ENCODE measurements at regions not wholly inside any gene's neighbourhood (a gene's known extent, or its start where the extent isn't known, plus 50 kb on each side); places are given as distances from the start of the nearest gene placed in this dataset.

GRCh38 chr2:235129850-235130249 lies 178.0 kb downstream of the SH3BP4 start:
- H3K27ac ChIP-seq (replicated peaks) = no peak overlapping the region
- no peak for DNase-seq (ENCODE audit: low read depth in 1 of 2, low spot score in 1 of 2)

GRCh38 chr2:235131334-235132305 lies 179.8 kb downstream of the SH3BP4 start:
- no peak for DNase-seq (ENCODE audit: low read depth in 1 of 2, low spot score in 1 of 2)
- no peaks in the 10 kb centered on the region for H3K27me3 ChIP-seq (ENCODE audit: insufficient read depth, poor library complexity, severe bottlenecking)
- no peak overlapping the region for H3K4me3 ChIP-seq (replicated peaks; ENCODE audit: insufficient read depth, low read length)
- no peak for TF ChIP-seq GABPA (IDR thresholded peaks at IDR 0.05; ENCODE audit: low read depth)
- H3K27ac ChIP-seq (replicated peaks) = no peak overlapping the region

More at GRCh38 chr2:235129850-235130249, 178.0 kb downstream of the SH3BP4 start:
- Histone ChIP-seq H3K4me3 (replicated peaks; ENCODE audit: insufficient read depth, low read length) (no peak overlapping the region), H3K27me3 (ENCODE audit: insufficient read depth, poor library complexity, severe bottlenecking) (no peaks in the 10 kb centered on the region)
- no peak for TF ChIP-seq REST (IDR thresholded peaks at IDR 0.05; ENCODE audit: insufficient replicate concordance, low read depth)
- TF ChIP-seq CTCF (IDR thresholded peaks at IDR 0.05; ENCODE audit: insufficient read depth, low read length) = no peak
- TF ChIP-seq GABPA (IDR thresholded peaks at IDR 0.05; ENCODE audit: low read depth) = no peak
- TF ChIP-seq SPI1 (IDR thresholded peaks at IDR 0.05; ENCODE audit: borderline replicate concordance, low read depth) = no peak
- no peak for TF ChIP-seq POLR2AphosphoS5 (IDR thresholded peaks at IDR 0.05; ENCODE audit: low read depth)

GRCh38 chr2:235132651-235133050 lies 180.8 kb downstream of the SH3BP4 start:
- TF ChIP-seq GABPA (IDR thresholded peaks at IDR 0.05; ENCODE audit: low read depth) = no peak
- no peak for TF ChIP-seq POLR2AphosphoS5 (IDR thresholded peaks at IDR 0.05; ENCODE audit: low read depth)
- no peak for TF ChIP-seq REST (IDR thresholded peaks at IDR 0.05; ENCODE audit: insufficient replicate concordance, low read depth)
- TF ChIP-seq SPI1 (IDR thresholded peaks at IDR 0.05; ENCODE audit: borderline replicate concordance, low read depth) = no peak
- no peak for TF ChIP-seq CTCF (IDR thresholded peaks at IDR 0.05; ENCODE audit: insufficient read depth, low read length)
- Histone ChIP-seq H3K4me3 (replicated peaks; ENCODE audit: insufficient read depth, low read length) (no peak overlapping the region), H3K27ac (replicated peaks) (no peak overlapping the region), H3K27me3 (ENCODE audit: insufficient read depth, poor library complexity, severe bottlenecking) (no peaks in the 10 kb centered on the region)
- DNase-seq (ENCODE audit: low read depth in 1 of 2, low spot score in 1 of 2) = no peak

- no peaks in the 10 kb centered on the region for H3K27me3 ChIP-seq (ENCODE audit: insufficient read depth, poor library complexity, severe bottlenecking)
- no peak overlapping the region for H3K4me3 ChIP-seq (replicated peaks; ENCODE audit: insufficient read depth, low read length)
- H3K27ac ChIP-seq (replicated peaks) = no peak overlapping the region
- no peak for DNase-seq (ENCODE audit: low read depth in 1 of 2, low spot score in 1 of 2)
- TF ChIP-seq POLR2AphosphoS5 (IDR thresholded peaks at IDR 0.05; ENCODE audit: low read depth) (no peak), REST (IDR thresholded peaks at IDR 0.05; ENCODE audit: insufficient replicate concordance, low read depth) (no peak), CTCF (IDR thresholded peaks at IDR 0.05; ENCODE audit: insufficient read depth, low read length) (no peak), GABPA (IDR thresholded peaks at IDR 0.05; ENCODE audit: low read depth) (no peak), SPI1 (IDR thresholded peaks at IDR 0.05; ENCODE audit: borderline replicate concordance, low read depth) (no peak)
Measured at GRCh38 chr2:235133837-235134236, 182.0 kb downstream of the SH3BP4 start.
